ENCODE measurements at regions not wholly inside any gene's neighbourhood (a gene's known extent, or its start where the extent isn't known, plus 50 kb on each side); places are given as distances from the start of the nearest gene placed in this dataset.
"Not testable (repeated sequence)": the region's sequence is repeated elsewhere in the genome, so short reads cannot be mapped to it uniquely, and the experiment has no call there.

DNA sequence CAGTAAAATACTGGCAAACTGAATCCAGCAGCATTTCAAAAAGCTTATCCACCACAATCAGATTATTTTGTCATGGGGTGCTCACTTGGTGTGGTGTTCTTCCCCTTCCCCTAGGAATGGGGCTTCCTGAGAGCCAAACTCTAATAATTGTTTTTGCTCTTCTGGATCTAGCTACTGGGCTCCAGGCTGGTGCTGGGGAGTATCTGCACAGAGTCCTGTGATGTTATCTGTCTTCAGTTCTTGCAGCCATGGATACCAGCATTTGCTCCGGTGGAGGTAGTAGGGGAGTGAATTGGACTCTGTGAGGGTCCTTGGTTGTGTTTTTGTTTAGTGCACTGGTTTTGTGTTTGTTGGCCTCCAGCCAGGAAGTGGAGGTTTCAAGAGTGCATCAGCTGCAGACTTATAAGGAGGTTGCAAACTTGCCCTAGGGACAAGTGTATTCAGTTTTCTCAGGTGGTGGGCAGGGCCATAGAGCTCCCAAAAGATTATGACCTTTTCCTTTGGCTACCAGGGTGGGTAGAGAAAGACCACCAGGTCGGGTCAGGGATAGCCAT lies 308.5 kb upstream of the MAGI2 start:
- H3K4me1 ChIP-seq (ENCODE audit: control insufficient read depth in 2 of 3, insufficient read depth in 2 of 3, low read depth in 1 of 3, low read length in 3 of 3), result no peaks in the 10 kb centered on the region
- no peaks in the 10 kb centered on the region for H3K36me3 ChIP-seq (ENCODE audit: control insufficient read depth in 2 of 3, insufficient read depth in 3 of 3, low read length in 3 of 3)
- no peak for FAIRE-seq
- peak in 1 of 5 donors; percentile 14 for DNase-seq
- no peak overlapping the region for H3K27ac ChIP-seq (ENCODE audit: low read depth in 2 of 2, low read length in 2 of 2)
- TF ChIP-seq CTCF (IDR thresholded peaks at IDR 0.05; ENCODE audit: borderline replicate concordance, extremely low read depth, insufficient read depth), result no peak
- H3K9me3 ChIP-seq (ENCODE audit: control insufficient read depth in 2 of 3, insufficient read depth in 1 of 3, low read length in 3 of 3), result no peaks in the 10 kb centered on the region
- intact Hi-C loops (cut with DNase I), result no loop called here
- H3K4me3 ChIP-seq (ENCODE audit: low read length in 3 of 3), result no peak overlapping the region
- H3K27me3 ChIP-seq (ENCODE audit: control insufficient read depth, insufficient read depth, low read length), result no peaks in the 10 kb centered on the region
- no peak overlapping the region for H3K9ac ChIP-seq (ENCODE audit: low read length in 3 of 3)

DNA sequence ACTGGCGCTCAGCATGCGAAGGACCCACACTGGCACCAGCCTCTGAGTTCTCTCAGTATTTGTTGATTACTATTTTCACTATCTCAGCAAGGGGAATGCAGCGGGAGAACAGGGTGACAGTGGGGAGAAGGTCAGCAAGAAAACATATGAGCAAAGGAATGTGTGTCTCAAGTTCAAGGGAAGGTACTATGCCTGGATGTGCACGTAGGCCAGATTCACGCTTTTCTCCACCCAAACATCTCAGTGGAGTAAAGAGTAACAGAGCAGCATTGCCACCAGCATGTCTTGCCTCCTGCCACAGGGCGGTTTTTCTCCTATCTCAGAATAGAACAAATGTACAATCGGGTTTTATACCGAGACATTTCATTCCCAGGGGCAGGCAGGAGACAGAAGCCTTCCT lies 297.5 kb upstream of the MAGI2 start:
- intact Hi-C loops (cut with DNase I); DNase-seq: not testable (repeated sequence)

GRCh38 chr7:79749856-79750255 lies 296.4 kb upstream of the MAGI2 start:
- intact Hi-C loops (cut with DNase I), result no loop called here
- Histone ChIP-seq H3K9me3 (ENCODE audit: control insufficient read depth in 2 of 3, insufficient read depth in 1 of 3, low read length in 3 of 3) (no peaks in the 10 kb centered on the region), H3K9ac (ENCODE audit: low read length in 3 of 3) (no peak overlapping the region), H3K36me3 (ENCODE audit: control insufficient read depth in 2 of 3, insufficient read depth in 3 of 3, low read length in 3 of 3) (no peaks in the 10 kb centered on the region), H3K27ac (ENCODE audit: low read depth in 2 of 2, low read length in 2 of 2) (no peak overlapping the region), H3K27me3 (ENCODE audit: control insufficient read depth, insufficient read depth, low read length) (no peaks in the 10 kb centered on the region), H3K4me1 (ENCODE audit: control insufficient read depth in 2 of 3, insufficient read depth in 2 of 3, low read depth in 1 of 3, low read length in 3 of 3) (no peaks in the 10 kb centered on the region), H3K4me3 (ENCODE audit: low read length in 3 of 3) (no peak overlapping the region)
- FAIRE-seq (no peak), DNase-seq (no peak)
- no peak for TF ChIP-seq CTCF (IDR thresholded peaks at IDR 0.05; ENCODE audit: borderline replicate concordance, extremely low read depth, insufficient read depth)

More for the DNA sequence above, 297.5 kb upstream of the MAGI2 start:
- FAIRE-seq; H3K4me3 ChIP-seq (ENCODE audit: low read length in 3 of 3); H3K36me3 ChIP-seq (ENCODE audit: control insufficient read depth in 2 of 3, insufficient read depth in 3 of 3, low read length in 3 of 3); H3K27ac ChIP-seq (ENCODE audit: low read depth in 2 of 2, low read length in 2 of 2); H3K4me1 ChIP-seq (ENCODE audit: control insufficient read depth in 2 of 3, insufficient read depth in 2 of 3, low read depth in 1 of 3, low read length in 3 of 3); H3K9me3 ChIP-seq (ENCODE audit: control insufficient read depth in 2 of 3, insufficient read depth in 1 of 3, low read length in 3 of 3); H3K27me3 ChIP-seq (ENCODE audit: control insufficient read depth, insufficient read depth, low read length); H3K9ac ChIP-seq (ENCODE audit: low read length in 3 of 3): not testable (repeated sequence)

- Histone ChIP-seq H3K9me3 (ENCODE audit: control insufficient read depth in 2 of 3, insufficient read depth in 1 of 3, low read length in 3 of 3) (no peaks in the 10 kb centered on the region), H3K36me3 (ENCODE audit: control insufficient read depth in 2 of 3, insufficient read depth in 3 of 3, low read length in 3 of 3) (no peaks in the 10 kb centered on the region), H3K9ac (ENCODE audit: low read length in 3 of 3) (no peak overlapping the region), H3K4me3 (ENCODE audit: low read length in 3 of 3) (no peak overlapping the region), H3K27me3 (ENCODE audit: control insufficient read depth, insufficient read depth, low read length) (no peaks in the 10 kb centered on the region), H3K4me1 (ENCODE audit: control insufficient read depth in 2 of 3, insufficient read depth in 2 of 3, low read depth in 1 of 3, low read length in 3 of 3) (no peaks in the 10 kb centered on the region), H3K27ac (ENCODE audit: low read depth in 2 of 2, low read length in 2 of 2) (no peak overlapping the region)
- intact Hi-C loops (cut with DNase I), result no loop called here
- DNase-seq (no peak), FAIRE-seq (no peak)
- TF ChIP-seq CTCF (IDR thresholded peaks at IDR 0.05; ENCODE audit: borderline replicate concordance, extremely low read depth, insufficient read depth), result no peak
These were observed 288.2 kb upstream of the MAGI2 start for GRCh38 chr7:79741684-79742083.
